HG03025 (cell line): ENCODE measurements at regions not wholly inside any gene's neighbourhood (a gene's known extent, or its start where the extent isn't known, plus 50 kb on each side); places are given as distances from the start of the nearest gene placed in this dataset.

Experiments
- ATAC-seq: cut with Tn5 transposase; IDR thresholded peaks from one replicate; pipeline ENCODE4 v1.9.1; 2021; ENCODE audit warnings: mild to moderate bottlenecking, moderate library complexity; ENCODE audit not compliant: unreplicated experiment, low FRiP score

DNA sequence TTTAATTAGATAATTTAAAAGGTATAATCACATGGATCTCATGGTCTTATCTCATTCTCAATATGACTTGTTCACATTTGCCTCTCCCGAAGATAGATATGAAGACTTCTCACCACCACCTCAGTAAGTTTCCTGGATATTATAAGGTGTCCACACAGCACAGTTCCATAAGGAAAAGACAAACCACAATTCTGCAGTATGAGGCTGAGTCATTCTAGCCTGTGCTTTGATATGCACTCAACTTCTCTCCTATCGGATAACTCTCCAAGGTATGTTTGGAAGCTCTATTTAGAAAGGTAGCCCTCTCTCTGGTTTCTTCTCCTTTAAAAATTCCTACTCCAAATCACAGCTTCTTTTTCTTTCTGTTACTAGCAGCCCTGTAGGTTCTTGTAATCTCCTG, 612.8 kb downstream of the ZPLD1 start:
- no peak for ATAC-seq

GRCh38 chr3:103048068-103048722, 613.4 kb downstream of the ZPLD1 start:
- no peak for ATAC-seq

DNA sequence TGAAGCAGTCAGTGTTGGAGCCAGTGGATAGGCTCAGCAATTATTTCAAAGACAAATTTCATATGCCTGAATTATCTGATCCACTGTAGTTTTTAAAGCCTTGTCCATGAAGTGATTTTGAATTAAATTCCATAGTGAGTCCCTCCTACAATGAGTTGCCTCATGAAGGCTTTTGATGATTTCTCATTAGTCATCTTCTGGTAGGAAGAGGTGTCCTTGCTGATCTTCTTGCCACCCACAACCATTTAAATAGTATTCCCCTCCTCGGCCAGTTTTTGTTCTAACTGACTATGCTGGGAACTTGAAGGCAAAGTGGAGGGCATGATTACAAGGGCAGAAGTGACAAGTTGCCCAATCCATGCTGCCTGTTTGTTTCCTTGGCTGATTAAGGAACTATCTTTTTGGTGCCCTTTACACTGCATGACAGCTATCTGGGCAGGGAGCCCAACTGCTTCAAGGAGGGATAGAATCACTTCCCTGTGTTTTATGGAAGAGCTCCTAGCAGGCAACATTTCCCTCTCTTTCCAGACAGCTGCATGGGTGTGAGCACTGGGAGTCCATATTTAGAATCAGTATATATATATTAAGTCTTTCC, 617.5 kb downstream of the ZPLD1 start:
- ATAC-seq = no peak

DNA sequence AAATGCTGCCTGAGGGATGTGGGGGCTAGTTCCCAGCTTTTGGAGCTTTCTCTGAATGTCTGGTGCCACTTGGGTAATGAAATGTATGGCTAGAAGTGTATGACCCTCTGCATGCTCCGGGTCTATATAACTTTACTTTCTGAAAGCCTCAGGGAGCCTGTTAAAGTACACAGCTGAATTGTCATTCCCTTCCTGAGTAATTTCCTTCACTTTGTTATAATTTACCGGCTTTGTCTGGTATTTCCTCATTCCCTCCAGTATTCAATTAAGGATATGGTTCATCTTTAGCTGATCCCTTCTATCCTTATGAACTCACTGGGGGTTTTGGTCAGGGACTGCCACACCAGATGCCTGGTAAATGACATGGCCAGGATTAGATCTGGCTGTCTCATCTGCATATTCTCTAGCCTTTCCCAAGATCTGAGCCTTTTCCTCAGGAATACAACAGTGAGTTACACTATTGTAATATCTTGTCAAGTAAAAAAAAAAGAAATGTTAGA, 620.3 kb downstream of the ZPLD1 start:
- no peak for ATAC-seq

DNA sequence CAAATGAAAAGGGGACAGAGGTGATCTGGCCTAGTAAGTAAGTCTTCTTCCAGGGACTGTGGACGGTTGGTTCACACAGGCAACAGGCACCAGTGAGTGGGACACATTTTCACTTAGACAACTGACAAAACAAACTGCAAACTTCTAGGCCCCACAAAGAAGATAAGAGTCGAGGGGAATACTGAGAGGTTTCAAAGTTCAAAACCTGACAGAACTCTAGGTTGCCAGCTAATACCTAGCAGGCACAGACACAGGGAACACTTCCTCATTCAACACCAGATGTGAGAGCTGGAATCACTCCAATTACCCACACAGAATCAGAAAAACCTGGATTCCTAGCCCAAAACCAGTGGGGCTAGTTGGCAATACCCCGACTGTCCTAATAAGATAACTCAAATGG, 621.7 kb downstream of the ZPLD1 start:
- no peak for ATAC-seq

DNA sequence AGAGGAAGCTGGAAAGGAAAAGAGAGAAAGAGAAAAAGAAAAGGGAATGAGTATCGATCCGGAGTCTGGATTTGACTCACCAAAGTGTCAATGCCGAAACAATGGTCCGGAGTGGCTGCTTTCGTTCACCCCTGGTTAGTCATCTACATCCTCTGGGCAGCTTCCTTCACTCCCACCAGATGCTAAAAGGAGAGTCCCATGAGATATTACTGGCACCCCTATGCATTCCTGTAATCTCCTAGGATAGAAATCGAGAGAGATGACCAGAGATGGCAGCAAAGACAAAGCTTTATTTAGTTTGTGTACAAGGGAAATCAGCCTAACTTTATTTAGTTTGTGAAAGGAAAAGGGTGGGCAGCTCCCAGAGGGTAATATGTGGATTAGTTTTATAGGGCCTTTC, 622.2 kb downstream of the ZPLD1 start:
- no peak for ATAC-seq

GRCh38 chr3:103057487-103057886, 622.7 kb downstream of the ZPLD1 start:
- ATAC-seq = no peak

GRCh38 chr3:103059432-103059831, 624.6 kb downstream of the ZPLD1 start:
- no peak for ATAC-seq

DNA sequence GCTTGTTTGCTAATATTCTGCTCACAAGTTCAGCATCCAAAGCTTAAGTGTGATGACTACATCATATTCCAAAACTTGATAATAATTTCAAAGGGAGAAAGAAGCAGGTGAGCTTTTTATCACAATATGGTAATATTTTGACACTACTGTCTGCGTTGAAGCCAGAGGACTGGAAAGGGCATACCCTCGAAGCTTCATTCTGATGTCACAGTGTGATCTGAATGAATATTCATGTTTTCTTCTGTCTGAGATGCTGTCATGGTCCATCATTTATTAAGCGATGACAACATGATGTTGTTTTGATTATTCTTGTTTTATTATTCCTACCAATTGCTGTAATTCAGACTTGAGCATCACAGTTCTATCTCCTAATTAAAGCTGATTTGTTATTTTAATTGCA, 625.4 kb downstream of the ZPLD1 start:
- ATAC-seq = no peak

GRCh38 chr3:103067963-103068362, 633.1 kb downstream of the ZPLD1 start:
- no peak for ATAC-seq

DNA sequence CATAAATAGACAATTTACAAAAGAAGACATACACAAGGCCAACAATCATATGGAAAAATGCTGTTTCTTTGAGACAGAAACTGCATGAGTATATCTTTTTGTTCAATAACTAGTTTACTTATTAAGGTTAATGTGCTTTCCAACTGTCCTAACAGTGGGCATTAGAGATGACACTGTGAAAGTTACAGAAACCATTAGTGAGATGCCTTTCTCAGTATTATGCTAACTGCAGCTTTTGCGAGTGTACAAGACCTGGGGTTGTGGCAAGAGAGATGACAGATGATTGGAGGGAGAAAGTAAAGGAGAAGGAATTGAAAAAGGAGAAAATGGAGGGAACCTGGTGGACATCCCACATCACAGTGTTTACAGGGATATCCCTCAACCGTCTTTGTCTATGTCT, 640.5 kb downstream of the ZPLD1 start:
- ATAC-seq = no peak

DNA sequence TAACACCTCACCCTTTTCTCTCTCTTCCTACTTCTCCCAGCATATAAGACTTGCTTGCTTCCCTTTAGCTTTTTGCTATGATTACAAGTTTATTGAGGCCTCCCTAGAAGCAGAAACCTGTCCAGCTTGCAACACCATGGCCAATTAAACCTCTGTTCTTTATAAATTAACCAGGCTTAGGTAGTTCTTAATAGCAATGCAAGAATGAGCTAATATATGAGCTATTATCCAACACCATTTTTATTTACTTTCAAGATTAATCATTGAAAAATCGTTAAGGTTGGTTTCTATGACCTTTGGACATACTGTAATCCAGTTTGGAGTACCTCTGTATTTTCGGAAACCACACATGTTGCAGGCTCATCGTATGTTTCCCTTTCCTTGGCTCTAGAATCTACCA, 643.1 kb downstream of the ZPLD1 start:
- ATAC-seq = no peak

GRCh38 chr3:103082501-103082900, 647.7 kb downstream of the ZPLD1 start:
- no peak for ATAC-seq

DNA sequence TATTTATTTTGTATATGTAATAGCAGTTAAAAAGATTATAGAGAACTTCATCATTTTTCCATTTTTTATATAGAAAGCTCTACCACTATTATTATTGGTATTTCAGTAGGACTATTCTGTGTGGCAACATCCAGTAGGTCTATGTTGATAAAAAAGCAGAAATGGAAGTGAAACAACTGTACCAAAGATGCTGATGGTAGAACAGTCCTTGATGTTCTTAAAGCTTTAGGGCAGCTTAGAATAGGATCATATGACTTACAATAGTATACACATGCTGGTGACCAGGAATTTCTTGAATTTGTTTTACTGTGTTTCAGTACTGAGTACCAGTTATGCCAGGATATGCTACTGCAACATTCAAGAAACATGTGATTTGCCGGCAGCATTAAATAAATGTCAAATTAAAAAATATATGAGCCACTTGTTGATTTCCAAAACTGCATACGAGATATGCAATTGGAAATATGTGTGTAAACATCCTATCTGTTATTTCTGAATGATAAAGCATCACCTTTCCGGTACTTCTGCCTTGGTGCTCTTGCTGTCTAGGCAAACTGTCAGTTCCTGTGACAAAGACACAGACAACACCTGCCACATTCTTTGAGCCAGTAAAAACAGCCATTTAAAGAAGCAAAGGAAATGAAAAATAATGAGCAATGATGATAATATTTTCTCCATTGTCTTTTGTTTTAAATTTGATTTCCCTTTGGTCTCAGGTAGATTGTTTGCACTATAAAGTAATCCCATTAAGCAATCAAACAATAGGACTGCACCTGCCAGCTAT, 649.2 kb downstream of the ZPLD1 start:
- no peak for ATAC-seq

- ATAC-seq = no peak
These were observed 650.6 kb downstream of the ZPLD1 start for GRCh38 chr3:103085465-103085864.

GRCh38 chr3:103089758-103090157, 654.9 kb downstream of the ZPLD1 start:
- ATAC-seq = no peak

GRCh38 chr3:103105206-103105605, 670.4 kb downstream of the ZPLD1 start:
- no peak for ATAC-seq

DNA sequence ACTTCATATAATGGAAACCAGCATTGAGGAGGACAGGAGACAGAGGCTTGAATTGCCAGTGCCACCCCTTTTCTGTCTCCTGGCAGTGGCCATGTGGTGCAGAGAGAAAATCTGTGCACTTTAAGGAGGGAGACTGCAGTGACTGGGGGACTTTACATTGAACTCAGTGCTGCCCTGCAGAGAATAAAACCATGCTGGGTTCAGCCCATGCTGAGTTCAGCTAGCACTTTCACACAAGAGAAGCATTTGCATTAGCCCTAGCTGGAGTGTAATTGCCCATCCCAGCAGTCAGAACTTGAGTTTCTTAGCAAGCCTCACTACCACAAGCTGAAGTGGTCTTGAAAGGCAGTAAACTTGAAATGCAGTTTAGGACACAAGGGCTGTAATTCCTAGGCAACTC, 677.5 kb downstream of the ZPLD1 start:
- no peak for ATAC-seq

DNA sequence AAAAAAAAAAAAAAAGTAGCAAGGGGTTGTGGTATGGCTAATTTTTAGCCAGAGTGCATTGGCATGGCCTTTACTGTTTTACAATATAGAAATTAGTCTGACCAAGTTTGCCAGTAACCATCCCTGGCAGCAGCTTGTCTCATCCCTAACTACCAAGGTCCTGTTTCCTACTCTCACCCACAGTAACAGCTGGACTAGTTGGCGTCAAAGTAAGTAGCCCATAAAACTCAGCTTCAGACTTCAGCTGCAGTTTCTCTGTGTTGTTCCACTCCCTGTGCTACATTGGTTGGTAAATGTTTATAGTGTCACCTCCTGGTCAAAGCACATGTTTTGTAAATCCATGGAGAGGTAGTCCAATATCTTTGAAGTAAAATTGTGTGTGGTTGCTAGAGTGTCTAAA, 691.3 kb downstream of the ZPLD1 start:
- peak; percentile 46 for ATAC-seq

- ATAC-seq = no peak
These were observed 692.3 kb downstream of the ZPLD1 start for GRCh38 chr3:103127098-103127630.

GRCh38 chr3:103127737-103128136, 692.9 kb downstream of the ZPLD1 start:
- ATAC-seq = peak; percentile 91
